ENCODE measurements at regions not wholly inside any gene's neighbourhood (a gene's known extent, or its start where the extent isn't known, plus 50 kb on each side); places are given as distances from the start of the nearest gene placed in this dataset.
"Not testable (repeated sequence)": the region's sequence is repeated elsewhere in the genome, so short reads cannot be mapped to it uniquely, and the experiment has no call there.

- H3K9me3 ChIP-seq (ENCODE audit: control insufficient read depth in 2 of 2, insufficient read depth in 1 of 2, low read depth in 1 of 2, low read length in 1 of 2), result peaks cover 0 to 2% of the 10 kb centered on the region in 2 donors
- WGBS, 3 donors, result 69 to 84% (median 75%) methylated on average over 4 of the region's 4 CpGs
- H3K27me3 ChIP-seq (ENCODE audit: control insufficient read depth in 3 of 3, insufficient read depth in 3 of 3, low read length in 3 of 3), result no peaks in the 10 kb centered on the region
- DNase-seq (no peak), FAIRE-seq (no peak)
- no peaks in the 10 kb centered on the region for H3K4me1 ChIP-seq (ENCODE audit: control insufficient read depth in 3 of 3, insufficient read depth in 2 of 3, low read depth in 1 of 3, low read length in 2 of 3)
- no peaks in the 10 kb centered on the region for H3K36me3 ChIP-seq (ENCODE audit: control insufficient read depth in 3 of 3, insufficient read depth in 2 of 3, low read depth in 1 of 3, low read length in 3 of 3)
- no peak overlapping the region for H3K4me3 ChIP-seq (ENCODE audit: low read depth in 1 of 3, low read length in 3 of 3)
- no peak overlapping the region for H3K27ac ChIP-seq (ENCODE audit: low read depth in 1 of 3, low read length in 2 of 3)
Measured at GRCh38 chr3:70471464-70472342, 159.3 kb upstream of the MDFIC2 start.

- DNase-seq, result no peak
- no peaks in the 10 kb centered on the region for H3K4me1 ChIP-seq (ENCODE audit: control insufficient read depth in 3 of 3, insufficient read depth in 2 of 3, low read depth in 1 of 3, low read length in 2 of 3)
- H3K9me3 ChIP-seq (ENCODE audit: control insufficient read depth in 2 of 2, insufficient read depth in 1 of 2, low read depth in 1 of 2, low read length in 1 of 2), result peaks cover 0 to 4% of the 10 kb centered on the region in 2 donors
- FAIRE-seq, result no peak
- no peaks in the 10 kb centered on the region for H3K36me3 ChIP-seq (ENCODE audit: control insufficient read depth in 3 of 3, insufficient read depth in 2 of 3, low read depth in 1 of 3, low read length in 3 of 3)
- WGBS, 3 donors, result 82 to 89% (median 85%) methylated on average over 7 of the region's 7 CpGs
- no peak overlapping the region for H3K4me3 ChIP-seq (ENCODE audit: low read depth in 1 of 3, low read length in 3 of 3)
- H3K27ac ChIP-seq (ENCODE audit: low read depth in 1 of 3, low read length in 2 of 3), result no peak overlapping the region
- H3K27me3 ChIP-seq (ENCODE audit: control insufficient read depth in 3 of 3, insufficient read depth in 3 of 3, low read length in 3 of 3), result peaks cover 0 to 2% (median 0%) of the 10 kb centered on the region in 3 donors
Measured at GRCh38 chr3:70466096-70466495, 153.7 kb upstream of the MDFIC2 start.

GRCh38 chr3:70464876-70465275 lies 152.4 kb upstream of the MDFIC2 start:
- no peak overlapping the region for H3K4me3 ChIP-seq (ENCODE audit: low read depth in 1 of 3, low read length in 3 of 3)
- no peak overlapping the region for H3K27ac ChIP-seq (ENCODE audit: low read depth in 1 of 3, low read length in 2 of 3)
- H3K36me3 ChIP-seq (ENCODE audit: control insufficient read depth in 3 of 3, insufficient read depth in 2 of 3, low read depth in 1 of 3, low read length in 3 of 3), result no peaks in the 10 kb centered on the region
- FAIRE-seq, result no peak
- H3K9me3 ChIP-seq (ENCODE audit: control insufficient read depth in 2 of 2, insufficient read depth in 1 of 2, low read depth in 1 of 2, low read length in 1 of 2), result peaks cover 0 to 4% of the 10 kb centered on the region in 2 donors
- 56 to 57% (median 56%) methylated on average over 5 of the region's 5 CpGs for WGBS, 3 donors
- H3K4me1 ChIP-seq (ENCODE audit: control insufficient read depth in 3 of 3, insufficient read depth in 2 of 3, low read depth in 1 of 3, low read length in 2 of 3), result no peaks in the 10 kb centered on the region
- DNase-seq, result no peak
- H3K27me3 ChIP-seq (ENCODE audit: control insufficient read depth in 3 of 3, insufficient read depth in 3 of 3, low read length in 3 of 3), result peaks cover 0 to 2% (median 0%) of the 10 kb centered on the region in 3 donors

GRCh38 chr3:70464465-70464864 lies 152.0 kb upstream of the MDFIC2 start:
- Histone ChIP-seq H3K4me1 (ENCODE audit: control insufficient read depth in 3 of 3, insufficient read depth in 2 of 3, low read depth in 1 of 3, low read length in 2 of 3) (no peaks in the 10 kb centered on the region), H3K9me3 (ENCODE audit: control insufficient read depth in 2 of 2, insufficient read depth in 1 of 2, low read depth in 1 of 2, low read length in 1 of 2) (peaks cover 0 to 4% of the 10 kb centered on the region in 2 donors), H3K27me3 (ENCODE audit: control insufficient read depth in 3 of 3, insufficient read depth in 3 of 3, low read length in 3 of 3) (peaks cover 0 to 2% (median 0%) of the 10 kb centered on the region in 3 donors), H3K4me3 (ENCODE audit: low read depth in 1 of 3, low read length in 3 of 3) (no peak overlapping the region), H3K27ac (ENCODE audit: low read depth in 1 of 3, low read length in 2 of 3) (no peak overlapping the region), H3K36me3 (ENCODE audit: control insufficient read depth in 3 of 3, insufficient read depth in 2 of 3, low read depth in 1 of 3, low read length in 3 of 3) (no peaks in the 10 kb centered on the region)
- DNase-seq (no peak), FAIRE-seq (no peak)
- WGBS, 3 donors, result 77 to 86% (median 84%) methylated on average over 5 of the region's 5 CpGs

GRCh38 chr3:70450220-70450619 lies 137.8 kb upstream of the MDFIC2 start:
- H3K36me3 ChIP-seq (ENCODE audit: control insufficient read depth in 3 of 3, insufficient read depth in 2 of 3, low read depth in 1 of 3, low read length in 3 of 3); H3K9me3 ChIP-seq (ENCODE audit: control insufficient read depth in 2 of 2, insufficient read depth in 1 of 2, low read depth in 1 of 2, low read length in 1 of 2); H3K4me1 ChIP-seq (ENCODE audit: control insufficient read depth in 3 of 3, insufficient read depth in 2 of 3, low read depth in 1 of 3, low read length in 2 of 3); DNase-seq; H3K27me3 ChIP-seq (ENCODE audit: control insufficient read depth in 3 of 3, insufficient read depth in 3 of 3, low read length in 3 of 3); H3K27ac ChIP-seq (ENCODE audit: low read depth in 1 of 3, low read length in 2 of 3); H3K4me3 ChIP-seq (ENCODE audit: low read depth in 1 of 3, low read length in 3 of 3); FAIRE-seq: not testable (repeated sequence)
- 62 to 88% (median 70%) methylated on average over 2 of the region's 2 CpGs for WGBS, 3 donors

- not testable (repeated sequence) for H3K4me1 ChIP-seq (ENCODE audit: control insufficient read depth in 3 of 3, insufficient read depth in 2 of 3, low read depth in 1 of 3, low read length in 2 of 3); H3K4me3 ChIP-seq (ENCODE audit: low read depth in 1 of 3, low read length in 3 of 3); H3K27me3 ChIP-seq (ENCODE audit: control insufficient read depth in 3 of 3, insufficient read depth in 3 of 3, low read length in 3 of 3); H3K36me3 ChIP-seq (ENCODE audit: control insufficient read depth in 3 of 3, insufficient read depth in 2 of 3, low read depth in 1 of 3, low read length in 3 of 3); FAIRE-seq; H3K9me3 ChIP-seq (ENCODE audit: control insufficient read depth in 2 of 2, insufficient read depth in 1 of 2, low read depth in 1 of 2, low read length in 1 of 2); H3K27ac ChIP-seq (ENCODE audit: low read depth in 1 of 3, low read length in 2 of 3); DNase-seq
- WGBS, 3 donors, result 33 to 41% (median 38%) methylated on average over 2 of the region's 2 CpGs
Measured at GRCh38 chr3:70435422-70435821, 123.0 kb upstream of the MDFIC2 start.

- Histone ChIP-seq H3K4me1 (ENCODE audit: control insufficient read depth in 3 of 3, insufficient read depth in 2 of 3, low read depth in 1 of 3, low read length in 2 of 3) (no peaks in the 10 kb centered on the region), H3K27me3 (ENCODE audit: control insufficient read depth in 3 of 3, insufficient read depth in 3 of 3, low read length in 3 of 3) (no peaks in the 10 kb centered on the region), H3K9me3 (ENCODE audit: control insufficient read depth in 2 of 2, insufficient read depth in 1 of 2, low read depth in 1 of 2, low read length in 1 of 2) (no peaks in the 10 kb centered on the region), H3K27ac (ENCODE audit: low read depth in 1 of 3, low read length in 2 of 3) (no peak overlapping the region), H3K4me3 (ENCODE audit: low read depth in 1 of 3, low read length in 3 of 3) (no peak overlapping the region), H3K36me3 (ENCODE audit: control insufficient read depth in 3 of 3, insufficient read depth in 2 of 3, low read depth in 1 of 3, low read length in 3 of 3) (no peaks in the 10 kb centered on the region)
- 82 to 89% (median 86%) methylated on average over 1 of the region's 1 CpG for WGBS, 3 donors
- DNase-seq (no peak), FAIRE-seq (no peak)
Measured at GRCh38 chr3:70433091-70433490, 120.7 kb upstream of the MDFIC2 start.

- Histone ChIP-seq H3K27ac (ENCODE audit: low read depth in 1 of 3, low read length in 2 of 3) (no peak overlapping the region), H3K4me3 (ENCODE audit: low read depth in 1 of 3, low read length in 3 of 3) (no peak overlapping the region), H3K36me3 (ENCODE audit: control insufficient read depth in 3 of 3, insufficient read depth in 2 of 3, low read depth in 1 of 3, low read length in 3 of 3) (no peaks in the 10 kb centered on the region), H3K4me1 (ENCODE audit: control insufficient read depth in 3 of 3, insufficient read depth in 2 of 3, low read depth in 1 of 3, low read length in 2 of 3) (no peaks in the 10 kb centered on the region), H3K27me3 (ENCODE audit: control insufficient read depth in 3 of 3, insufficient read depth in 3 of 3, low read length in 3 of 3) (no peaks in the 10 kb centered on the region), H3K9me3 (ENCODE audit: control insufficient read depth in 2 of 2, insufficient read depth in 1 of 2, low read depth in 1 of 2, low read length in 1 of 2) (no peaks in the 10 kb centered on the region)
- no peak for FAIRE-seq
- no peak for DNase-seq
- WGBS, 3 donors, result 75 to 87% (median 82%) methylated on average over 1 of the region's 1 CpG
Measured at GRCh38 chr3:70431911-70432310, 119.5 kb upstream of the MDFIC2 start.

GRCh38 chr3:70426071-70426470 lies 113.6 kb upstream of the MDFIC2 start:
- H3K27me3 ChIP-seq (ENCODE audit: control insufficient read depth in 3 of 3, insufficient read depth in 3 of 3, low read length in 3 of 3), result no peaks in the 10 kb centered on the region
- H3K27ac ChIP-seq (ENCODE audit: low read depth in 1 of 3, low read length in 2 of 3), result no peak overlapping the region
- H3K4me1 ChIP-seq (ENCODE audit: control insufficient read depth in 3 of 3, insufficient read depth in 2 of 3, low read depth in 1 of 3, low read length in 2 of 3), result no peaks in the 10 kb centered on the region
- no peaks in the 10 kb centered on the region for H3K36me3 ChIP-seq (ENCODE audit: control insufficient read depth in 3 of 3, insufficient read depth in 2 of 3, low read depth in 1 of 3, low read length in 3 of 3)
- FAIRE-seq, result no peak
- DNase-seq, result no peak
- H3K4me3 ChIP-seq (ENCODE audit: low read depth in 1 of 3, low read length in 3 of 3), result no peak overlapping the region
- no peaks in the 10 kb centered on the region for H3K9me3 ChIP-seq (ENCODE audit: control insufficient read depth in 2 of 2, insufficient read depth in 1 of 2, low read depth in 1 of 2, low read length in 1 of 2)

All from small intestine (tissue), 7 donors.